Stimulated activated CD4-positive, alpha-beta T cell treated with anti-CD3 and anti-CD28 coated beads, Interleukin-15, amount 100 ng/mL, for 24 hours (primary cell): ENCODE measurements at regions not wholly inside any gene's neighbourhood (a gene's known extent, or its start where the extent isn't known, plus 50 kb on each side); places are given as distances from the start of the nearest gene placed in this dataset.

ENCODE experiments used
- DNase-seq: peaks from one replicate; pipeline ENCODE4 v3.0.0-alpha.2; 2020

- DNase-seq: no peak
Observed at GRCh38 chr1:4046836-4047461, 146.9 kb upstream of the C1orf174 start.

GRCh38 chr1:4047666-4048065, 147.6 kb upstream of the C1orf174 start:
- DNase-seq: no peak

GRCh38 chr1:4048076-4048475, 148.0 kb upstream of the C1orf174 start:
- no peak for DNase-seq

GRCh38 chr1:4048921-4049320, 148.8 kb upstream of the C1orf174 start:
- no peak for DNase-seq

GRCh38 chr1:4050998-4051397, 150.9 kb upstream of the C1orf174 start:
- DNase-seq: no peak

- DNase-seq: no peak
Observed at GRCh38 chr1:4052657-4053056, 152.6 kb upstream of the C1orf174 start.

GRCh38 chr1:4053160-4053748, 153.2 kb upstream of the C1orf174 start:
- DNase-seq: no peak

GRCh38 chr1:4053774-4054173, 153.7 kb upstream of the C1orf174 start:
- DNase-seq: no peak

DNA sequence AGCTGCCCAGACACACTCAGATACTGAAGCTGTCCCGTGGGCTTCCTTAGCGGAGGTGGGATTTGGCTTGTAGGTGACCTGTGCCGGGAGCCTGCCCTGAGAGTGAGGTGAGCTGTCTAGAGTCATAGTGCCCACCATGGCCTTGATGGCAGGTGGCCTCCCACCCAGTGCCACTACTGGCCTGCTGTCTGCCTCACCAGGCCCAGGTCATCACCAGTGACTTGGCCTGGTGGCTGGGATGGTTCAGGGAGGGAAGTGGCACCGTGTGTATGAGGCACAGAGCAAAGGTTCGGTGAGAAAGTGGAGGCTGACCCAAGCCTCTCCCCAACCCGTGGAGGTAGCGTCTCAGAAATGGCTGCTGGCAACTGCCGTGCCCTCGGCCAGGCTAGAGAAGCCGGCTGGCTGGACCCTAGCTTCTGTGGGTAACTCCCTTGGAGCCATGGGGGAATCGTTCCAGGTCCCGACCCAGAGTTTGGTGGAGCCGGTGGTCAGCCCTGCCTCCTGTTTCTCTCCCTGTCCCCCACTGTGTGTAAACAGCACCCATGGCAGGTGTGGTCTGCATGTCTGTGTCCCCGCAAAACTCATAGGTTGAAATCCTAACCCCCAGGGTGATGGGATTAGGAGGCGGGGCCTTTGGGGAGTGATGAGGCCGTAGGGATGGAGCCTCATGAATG, 155.4 kb upstream of the C1orf174 start:
- DNase-seq: no peak

GRCh38 chr1:4056422-4056821, 156.3 kb upstream of the C1orf174 start:
- DNase-seq: no peak

DNA sequence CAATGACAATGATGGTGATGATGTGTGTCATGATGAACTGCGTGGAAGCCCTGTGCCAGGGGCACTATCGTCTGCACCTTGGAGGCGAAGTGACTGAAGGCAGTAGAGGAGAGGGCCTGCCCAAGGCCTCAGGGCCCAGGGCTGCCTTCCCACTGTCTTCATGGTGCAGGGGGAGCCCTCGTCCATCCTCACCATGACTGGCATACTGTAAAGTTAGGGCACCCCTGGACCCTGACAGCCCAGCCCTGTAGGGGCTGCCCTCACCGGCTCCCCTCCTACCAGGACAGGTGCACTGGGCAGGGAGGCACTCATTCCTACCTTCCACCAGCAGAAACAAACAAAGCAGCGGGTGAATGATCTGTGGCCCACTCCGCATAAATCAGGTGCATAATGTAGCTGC, 156.9 kb upstream of the C1orf174 start:
- DNase-seq: no peak

DNA sequence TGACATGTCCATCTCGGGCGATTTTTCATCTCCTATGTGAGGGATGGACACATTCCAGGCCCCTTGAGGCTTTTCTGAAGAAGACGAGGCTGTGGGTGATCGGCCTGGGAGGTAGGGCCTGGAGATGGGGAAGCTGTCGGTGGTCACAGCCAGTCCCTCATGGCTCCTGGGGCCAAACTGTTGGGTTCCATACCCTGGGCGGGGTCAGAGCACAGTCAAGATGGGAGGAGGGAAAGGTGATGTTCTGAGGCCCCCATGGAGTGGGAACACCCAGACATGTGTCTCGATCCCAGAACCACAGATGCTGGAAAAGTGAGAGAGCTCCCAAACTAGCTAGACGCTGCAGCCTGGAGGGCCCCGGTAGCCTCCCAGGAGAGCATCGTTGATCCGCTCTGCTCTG, 157.5 kb upstream of the C1orf174 start:
- no peak for DNase-seq

DNA sequence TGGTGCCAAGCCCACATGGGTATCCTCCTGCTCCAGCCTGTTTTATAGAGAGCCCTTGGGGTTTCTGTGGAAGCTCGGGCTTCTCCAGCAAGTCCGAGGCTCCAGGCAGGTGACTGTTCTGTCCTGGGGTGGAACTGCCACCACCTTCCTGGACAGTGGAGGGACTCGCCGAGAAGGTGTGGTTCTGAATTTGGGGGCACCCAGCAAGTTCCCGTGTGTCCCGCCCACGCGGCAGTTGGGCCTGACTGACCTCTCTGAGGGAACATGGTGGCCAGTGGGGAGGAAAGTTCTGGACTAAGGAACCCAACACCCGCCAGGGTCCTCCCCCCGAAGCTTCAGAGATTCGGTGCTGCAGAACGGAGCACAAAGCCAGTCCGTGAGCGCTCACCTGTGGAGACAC, 158.1 kb upstream of the C1orf174 start:
- no peak for DNase-seq

GRCh38 chr1:4058706-4059105, 158.6 kb upstream of the C1orf174 start:
- DNase-seq: no peak

DNA sequence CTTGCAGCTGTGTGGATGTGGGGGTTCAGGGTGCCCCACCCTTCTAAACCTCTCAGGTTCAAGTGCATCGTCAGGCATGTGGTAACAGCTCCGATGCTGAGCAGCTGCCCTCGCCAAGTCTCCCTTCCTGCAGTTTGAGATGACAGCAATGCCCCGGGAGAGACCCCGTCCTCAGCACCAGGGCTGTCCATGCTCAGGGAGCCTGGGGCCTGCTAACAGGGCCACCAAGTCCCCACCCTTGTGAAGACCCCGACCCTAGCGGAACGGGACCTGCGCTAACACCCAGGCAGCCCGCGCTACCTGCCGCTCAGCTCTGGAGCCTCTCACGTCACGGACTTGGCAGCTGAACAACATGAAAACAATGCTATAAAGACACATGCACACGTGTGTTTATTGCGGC, 159.2 kb upstream of the C1orf174 start:
- DNase-seq: no peak

- DNase-seq: no peak
Observed at GRCh38 chr1:4060850-4061249, 160.8 kb upstream of the C1orf174 start.

- no peak for DNase-seq
Observed at GRCh38 chr1:4061521-4062031, 161.5 kb upstream of the C1orf174 start.

DNA sequence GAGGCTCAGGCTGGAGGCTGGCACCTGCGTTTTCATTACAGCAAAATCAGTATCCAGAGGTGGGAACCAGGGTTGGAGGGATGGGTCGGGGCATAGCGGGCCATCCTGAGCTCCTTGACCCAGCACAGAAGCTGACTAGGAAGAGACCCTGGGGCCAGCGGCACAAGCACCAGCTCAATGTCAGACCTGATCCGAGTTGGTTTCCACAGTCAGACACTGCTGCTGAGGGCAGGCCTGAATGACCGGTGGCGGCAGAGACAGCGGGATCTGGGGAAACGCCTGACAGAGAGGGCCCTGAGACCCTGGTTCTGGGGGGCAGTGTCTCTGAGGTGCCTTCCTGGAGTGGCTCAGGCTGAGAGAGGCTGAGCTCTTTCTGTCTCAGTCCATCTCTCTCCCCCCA, 162.0 kb upstream of the C1orf174 start:
- DNase-seq: no peak

GRCh38 chr1:4062560-4062959, 162.5 kb upstream of the C1orf174 start:
- no peak for DNase-seq

- no peak for DNase-seq
Observed at GRCh38 chr1:4062992-4063391, 162.9 kb upstream of the C1orf174 start.

GRCh38 chr1:4063516-4063915, 163.4 kb upstream of the C1orf174 start:
- DNase-seq: no peak

GRCh38 chr1:4064150-4064889, 164.2 kb upstream of the C1orf174 start:
- DNase-seq: no peak

- no peak for DNase-seq
Observed at GRCh38 chr1:4066860-4067599, 167.0 kb upstream of the C1orf174 start.
